Skeletal muscle cell (primary cell): ENCODE measurements at regions not wholly inside any gene's neighbourhood (a gene's known extent, or its start where the extent isn't known, plus 50 kb on each side); places are given as distances from the start of the nearest gene placed in this dataset.

Experiments used
- DNase-seq: peaks from one replicate; pipeline ENCODE4 v3.0.0-alpha.2; 2010; ENCODE audit warnings: low read depth
- H3K4me3 ChIP-seq: 2 replicates; pipeline ENCODE4 v1.5.1; 2011; ENCODE audit warnings: low read depth, mild to moderate bottlenecking, control low read depth, low read length, moderate library complexity

DNA sequence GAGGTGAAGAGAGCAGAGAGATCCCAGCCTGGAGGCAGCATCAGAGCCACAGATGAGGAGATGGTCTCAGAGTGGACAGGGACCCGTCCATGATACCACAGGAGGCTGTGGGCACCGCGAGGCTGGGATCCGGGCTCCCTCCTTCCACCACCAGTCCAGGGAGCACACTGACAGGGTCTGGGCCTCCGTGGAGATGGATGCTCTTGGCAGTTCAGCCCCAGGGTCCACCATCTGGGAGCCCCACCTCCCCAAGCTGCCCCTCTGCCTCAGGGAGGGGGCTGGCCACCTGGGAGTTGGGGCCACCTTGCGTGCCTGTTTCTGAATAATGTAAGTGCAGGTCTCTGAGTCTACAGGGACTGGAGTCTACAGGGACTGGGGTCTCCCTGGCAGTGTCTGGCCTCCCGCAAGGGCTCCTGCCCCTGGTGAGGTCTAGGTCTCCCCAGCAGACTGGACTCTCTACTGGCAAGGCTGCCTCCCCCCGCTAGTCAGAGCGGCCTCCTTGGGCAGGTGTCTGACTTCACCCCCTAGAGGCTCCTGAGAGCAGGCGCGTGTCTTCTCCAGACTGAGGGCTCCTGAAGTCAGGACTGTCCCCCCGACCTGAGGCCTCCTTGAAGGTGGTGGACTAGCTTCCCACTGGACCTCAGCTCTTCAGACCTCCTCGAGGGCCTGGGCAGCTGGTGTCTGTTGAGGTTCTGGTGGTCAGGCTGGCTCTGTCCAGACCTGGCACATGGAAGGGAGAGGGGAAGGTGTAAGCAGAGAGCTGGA is 218.5 kb downstream of the PTPRU start:
- H3K4me3 ChIP-seq: no peak overlapping the region
- no peak for DNase-seq

DNA sequence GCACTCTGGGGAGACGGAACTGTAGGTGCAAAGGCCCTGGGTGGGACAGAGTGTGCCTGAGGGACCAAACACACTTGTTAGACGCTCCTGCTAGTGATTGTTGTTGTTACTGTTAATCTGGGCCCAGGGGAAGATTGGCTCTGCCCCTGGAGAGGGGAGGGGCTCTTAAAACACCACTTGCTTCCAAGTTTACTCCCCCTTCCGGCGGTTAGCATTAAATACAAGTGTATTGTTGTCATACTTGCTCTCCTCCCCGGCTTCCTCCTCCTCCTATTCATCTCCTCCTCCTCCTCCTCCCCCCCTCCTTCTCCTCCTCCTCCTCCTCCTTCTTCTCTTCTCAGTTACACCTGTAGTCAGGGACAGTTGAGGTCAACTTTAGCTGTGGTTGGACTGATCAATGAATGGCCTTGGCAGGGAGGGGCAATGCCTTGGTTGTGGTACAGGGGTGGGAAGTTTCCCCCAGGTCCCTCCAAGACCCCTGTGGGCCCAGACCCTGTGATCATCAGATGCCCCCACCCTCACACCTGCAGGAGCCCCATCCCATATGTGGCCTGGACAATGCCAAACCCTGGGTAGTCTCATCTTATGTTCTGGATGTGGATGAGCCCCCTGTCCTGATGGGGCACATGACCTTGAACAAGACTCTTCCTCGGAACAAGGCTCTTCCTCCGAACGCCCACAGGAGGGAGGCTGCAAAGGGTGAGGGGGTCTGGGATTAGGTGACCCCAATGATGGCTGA is 217.3 kb downstream of the PTPRU start:
- DNase-seq: no peak
- H3K4me3 ChIP-seq: no peak overlapping the region

DNA sequence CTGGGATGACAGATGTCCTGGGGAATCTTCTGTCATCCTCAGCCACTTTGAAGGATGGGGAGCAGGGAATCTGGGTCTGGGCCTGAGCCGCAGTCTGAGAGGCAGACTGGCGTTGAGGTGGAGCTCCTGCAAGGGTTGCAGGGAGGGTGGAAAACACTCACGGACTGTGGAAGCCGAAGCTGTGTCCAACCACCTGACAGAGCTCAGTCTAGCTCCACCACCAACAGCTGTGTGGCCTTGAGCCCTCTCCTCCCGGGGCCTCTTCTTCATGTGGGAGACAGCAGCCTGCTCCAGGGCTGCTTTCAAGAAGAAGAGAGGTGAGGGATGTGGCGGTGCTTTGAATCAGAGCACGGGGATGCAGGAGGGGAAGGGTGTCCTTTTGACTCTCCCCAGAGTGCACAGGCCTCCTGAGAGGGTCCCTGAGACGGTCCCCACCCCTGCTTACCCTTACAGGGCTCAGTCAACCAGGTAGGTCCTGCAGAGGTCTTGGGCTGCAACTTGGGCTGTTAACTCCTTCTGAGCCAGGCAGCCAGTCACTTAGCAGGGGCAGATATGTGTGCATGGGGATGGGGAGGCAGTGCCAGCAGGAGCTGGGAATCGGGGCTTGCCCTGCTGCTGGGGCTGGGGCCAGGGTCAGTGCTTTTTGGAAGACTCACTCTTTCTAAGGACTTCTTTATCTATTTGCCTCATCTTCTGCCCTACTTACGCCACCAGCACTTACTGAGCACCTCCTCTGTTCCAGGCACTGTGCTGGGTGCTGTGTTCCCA is 216.3 kb downstream of the PTPRU start:
- no peak for DNase-seq
- no peak overlapping the region for H3K4me3 ChIP-seq

DNA sequence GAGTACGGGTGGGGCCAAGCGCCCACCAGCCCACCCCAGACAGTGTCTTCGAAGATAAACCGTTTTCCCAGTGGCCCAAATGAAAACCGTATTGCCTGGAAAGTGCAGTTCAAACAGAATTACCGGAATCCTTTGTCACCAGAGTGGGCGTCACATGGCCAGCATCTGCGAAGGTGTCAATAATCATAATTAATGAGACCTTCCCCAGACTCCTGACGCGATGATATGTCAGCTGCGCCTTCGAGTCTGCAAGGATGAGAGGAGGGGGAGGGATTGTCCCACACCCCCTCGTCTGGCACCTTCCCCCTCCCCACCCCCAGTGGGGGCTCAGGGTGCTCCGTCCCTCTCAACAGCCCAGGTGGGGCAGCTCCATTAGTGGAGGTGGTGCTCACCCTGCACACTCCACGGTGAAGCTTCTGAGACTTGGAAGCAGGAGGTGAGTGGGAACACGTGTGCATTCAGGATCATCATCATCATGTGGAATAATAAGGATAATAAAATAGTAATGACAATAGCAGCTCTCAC is 215.1 kb downstream of the PTPRU start:
- no peak overlapping the region for H3K4me3 ChIP-seq
- no peak for DNase-seq

DNA sequence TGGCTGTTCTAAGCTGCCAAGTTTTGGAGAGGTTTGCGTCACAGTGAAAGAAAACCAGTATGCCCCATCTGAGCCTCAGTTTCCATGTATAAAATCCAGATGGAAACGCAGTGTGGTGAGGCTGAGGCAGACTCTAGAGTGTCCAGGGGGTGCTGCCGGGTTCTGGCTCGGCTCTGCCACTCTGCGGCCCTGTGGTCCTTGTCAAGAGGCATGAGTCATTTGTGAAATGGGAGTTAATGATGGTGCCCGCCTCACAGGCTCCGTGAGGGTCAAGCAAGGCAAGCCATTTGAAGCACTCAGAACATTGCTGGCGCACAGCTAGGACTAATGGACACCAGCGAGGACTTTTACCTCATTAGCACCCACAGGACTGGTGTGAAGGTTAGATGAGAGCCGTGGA is 214.3 kb downstream of the PTPRU start:
- no peak for DNase-seq

DNA sequence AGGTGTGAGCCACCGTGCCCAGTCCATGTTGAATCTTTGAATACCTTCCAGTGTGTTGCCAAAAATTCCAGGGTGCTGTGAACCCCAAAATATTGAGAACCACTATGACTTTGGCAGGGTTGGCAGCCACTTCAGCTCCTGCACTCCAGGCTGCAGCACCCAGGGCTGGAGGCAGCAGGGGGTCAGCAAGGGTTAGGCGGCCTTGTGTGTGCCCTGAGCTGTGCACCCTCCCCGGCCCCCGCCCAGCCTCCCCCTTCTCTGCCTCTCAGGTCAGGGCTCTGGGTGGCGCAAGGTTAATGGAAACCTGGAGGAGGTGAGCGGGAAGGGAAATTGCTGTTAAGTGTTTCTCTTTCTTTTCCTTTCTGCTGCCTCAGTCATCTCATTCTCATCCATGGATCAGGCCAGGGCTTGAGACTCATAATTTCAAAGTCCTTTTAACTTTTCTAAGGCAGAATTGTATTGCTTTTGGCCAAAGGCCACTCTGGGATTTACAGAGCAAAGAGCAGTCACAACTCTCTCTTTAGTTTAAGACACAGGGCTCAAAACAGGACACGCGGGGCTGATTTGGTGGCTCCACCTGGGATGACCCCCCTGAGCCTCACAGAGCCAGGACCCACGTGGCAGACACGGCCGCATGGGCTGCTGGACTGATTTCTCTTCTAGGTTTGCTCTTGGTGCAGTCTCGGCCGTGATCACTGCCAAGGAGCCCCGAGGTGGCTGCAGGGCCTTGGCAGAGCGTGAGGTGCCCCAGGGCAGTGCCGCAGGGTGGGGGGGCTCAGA is 212.3 kb downstream of the PTPRU start:
- no peak overlapping the region for H3K4me3 ChIP-seq
- DNase-seq: no peak

More for the DNA sequence above, 214.3 kb downstream of the PTPRU start:
- H3K4me3 ChIP-seq: no peak overlapping the region

DNA sequence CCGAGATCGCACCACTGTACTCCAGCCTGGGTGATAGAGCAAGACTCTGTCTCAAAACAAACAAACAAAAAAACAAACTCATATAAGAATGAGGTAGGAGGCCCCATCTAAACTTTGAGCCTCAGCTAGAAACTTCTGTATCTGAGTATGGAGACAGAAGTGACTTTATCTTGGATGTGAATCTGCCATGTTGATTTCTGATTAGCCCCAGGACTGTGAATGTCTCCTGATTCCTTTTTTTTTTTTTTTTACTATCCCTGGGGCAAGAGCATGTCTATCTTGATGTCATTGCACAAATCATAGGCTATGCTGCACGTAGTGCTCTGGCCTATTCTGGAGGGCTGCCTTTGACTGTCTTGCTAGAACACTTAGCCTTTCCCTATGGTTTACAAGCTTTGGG is 211.0 kb downstream of the PTPRU start:
- no peak for DNase-seq

DNA sequence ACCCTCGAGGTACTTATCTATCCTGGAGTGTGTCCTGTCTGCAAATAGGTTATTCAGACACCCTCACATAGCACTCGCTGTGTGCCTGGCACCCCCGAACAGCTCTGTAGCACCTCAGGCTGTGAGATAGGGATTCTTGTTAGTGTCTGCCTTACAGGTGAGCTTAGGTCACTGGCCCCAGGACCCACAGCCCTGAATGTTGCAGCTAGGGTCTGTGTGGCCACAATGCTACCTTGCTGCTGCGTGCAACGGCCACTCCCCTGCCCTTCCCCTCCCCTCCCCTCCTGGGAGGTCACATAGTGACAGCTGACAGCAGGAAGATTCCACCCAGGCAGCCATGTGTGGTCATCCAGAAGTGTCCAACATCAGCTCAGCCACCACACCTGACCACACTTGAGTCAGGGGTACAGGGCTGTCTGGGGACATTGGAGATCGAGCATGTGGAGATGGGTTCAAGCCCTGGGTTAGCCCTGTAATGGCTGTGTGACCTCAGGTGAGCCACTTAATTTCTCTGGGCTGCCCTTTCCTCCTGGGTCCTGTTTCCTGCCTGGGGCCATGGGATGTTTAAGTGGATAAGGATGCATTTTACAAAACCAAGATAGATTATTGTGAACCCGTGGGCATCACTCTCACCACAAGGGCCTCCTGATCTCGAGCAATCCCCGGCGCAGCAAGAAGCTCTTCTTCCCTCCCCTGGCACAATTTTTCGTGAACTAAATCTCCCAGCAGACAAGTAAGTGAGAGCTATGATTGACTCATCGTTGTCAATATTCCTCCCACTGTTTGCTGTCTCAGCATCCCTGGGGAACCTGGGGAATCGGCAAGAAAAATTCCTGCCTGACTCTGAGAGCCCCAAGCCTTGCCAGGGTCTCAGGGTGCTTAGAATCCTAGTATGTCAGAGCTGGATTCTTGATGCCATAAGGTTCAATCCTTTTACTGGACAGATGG is 208.7 kb downstream of the PTPRU start:
- H3K4me3 ChIP-seq: no peak overlapping the region
- DNase-seq: peak; percentile 14

More for the DNA sequence above, 211.0 kb downstream of the PTPRU start:
- H3K4me3 ChIP-seq: no peak overlapping the region

DNA sequence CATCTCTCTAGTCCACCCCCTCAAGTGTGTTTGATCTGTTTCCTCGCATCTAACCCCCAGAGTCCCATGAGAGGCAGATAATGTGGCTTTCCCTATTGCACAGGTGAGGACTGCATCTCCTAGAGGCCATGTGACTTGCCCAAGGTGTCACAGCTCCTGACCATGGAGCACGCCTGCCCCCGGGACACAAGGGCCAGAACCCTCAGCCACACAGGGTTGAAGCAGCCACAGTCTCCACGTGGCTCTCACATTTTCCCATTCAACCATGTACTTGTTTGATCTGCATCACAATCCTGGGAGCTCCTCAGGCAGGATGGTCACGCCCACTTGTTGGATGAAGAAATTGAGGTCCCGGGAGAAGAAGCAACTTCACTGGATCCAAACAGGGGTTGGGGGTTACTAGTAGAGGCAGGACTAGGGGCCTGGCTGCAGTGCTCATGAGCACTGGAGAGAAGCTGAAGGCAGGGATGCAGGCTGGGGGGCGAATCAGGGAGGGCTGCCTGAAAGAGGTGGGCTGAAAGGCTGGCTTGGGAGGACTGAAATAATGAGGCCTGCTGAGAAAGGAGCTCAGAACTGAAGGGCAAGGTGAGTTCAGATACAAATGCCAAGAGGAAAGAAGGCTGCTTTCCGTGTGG is 207.9 kb downstream of the PTPRU start:
- H3K4me3 ChIP-seq: no peak overlapping the region
- no peak for DNase-seq

DNA sequence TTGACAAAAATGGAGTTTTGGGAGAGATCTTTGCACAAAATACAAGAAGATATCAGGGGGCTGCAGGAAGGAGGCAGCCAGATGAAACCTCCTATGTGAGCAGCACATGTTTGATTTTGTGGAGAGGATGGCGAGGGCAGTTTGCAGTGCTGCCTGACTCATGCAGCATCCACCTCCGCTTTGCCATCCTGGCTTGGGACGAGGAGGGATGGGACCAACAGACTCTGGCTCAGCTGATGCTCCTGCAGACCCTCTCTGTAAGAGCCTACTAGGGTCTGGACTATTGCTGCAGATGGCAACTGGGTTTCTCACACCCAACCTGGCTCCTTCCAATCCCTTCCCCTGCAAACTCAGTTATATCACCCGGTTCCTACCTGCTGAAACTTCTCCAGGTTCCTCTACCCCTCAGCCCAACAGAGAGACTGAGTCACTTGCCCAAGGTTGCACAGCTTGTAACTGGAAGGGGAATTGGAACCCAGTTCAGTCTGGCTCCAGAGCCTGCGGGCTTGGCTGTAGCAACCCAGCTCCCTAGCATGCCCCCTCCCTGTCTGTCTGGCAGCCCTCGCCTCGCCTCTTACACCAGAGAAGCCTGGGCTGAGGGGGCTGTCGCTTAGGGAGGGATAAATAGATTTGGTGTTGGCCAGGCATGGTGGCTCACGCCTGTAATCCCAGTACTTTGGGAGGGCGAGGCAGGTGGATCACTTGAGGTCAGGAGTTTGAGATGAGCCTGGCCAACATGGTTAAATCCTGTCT is 205.8 kb downstream of the PTPRU start:
- no peak overlapping the region for H3K4me3 ChIP-seq
- no peak for DNase-seq

DNA sequence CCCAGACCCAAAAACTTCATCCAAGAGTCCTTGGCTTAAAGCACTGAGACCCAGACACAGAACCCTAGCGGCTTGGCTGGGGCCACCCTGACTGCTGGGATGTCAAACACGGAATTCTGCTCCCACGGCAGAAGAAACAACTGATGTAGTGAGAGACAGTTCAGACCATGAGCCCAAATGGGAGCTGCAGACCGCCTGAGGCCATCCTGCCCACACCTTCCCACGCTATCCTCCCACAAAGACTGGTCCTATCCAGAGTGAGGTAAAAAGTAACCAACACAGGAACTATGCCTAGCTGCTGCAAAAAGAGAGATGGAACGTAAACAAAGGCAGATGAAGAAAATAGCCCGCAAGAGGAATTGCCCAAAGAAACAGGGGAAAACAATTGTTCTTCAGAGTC is 203.3 kb downstream of the PTPRU start:
- no peak for DNase-seq
- H3K4me3 ChIP-seq: no peak overlapping the region

DNA sequence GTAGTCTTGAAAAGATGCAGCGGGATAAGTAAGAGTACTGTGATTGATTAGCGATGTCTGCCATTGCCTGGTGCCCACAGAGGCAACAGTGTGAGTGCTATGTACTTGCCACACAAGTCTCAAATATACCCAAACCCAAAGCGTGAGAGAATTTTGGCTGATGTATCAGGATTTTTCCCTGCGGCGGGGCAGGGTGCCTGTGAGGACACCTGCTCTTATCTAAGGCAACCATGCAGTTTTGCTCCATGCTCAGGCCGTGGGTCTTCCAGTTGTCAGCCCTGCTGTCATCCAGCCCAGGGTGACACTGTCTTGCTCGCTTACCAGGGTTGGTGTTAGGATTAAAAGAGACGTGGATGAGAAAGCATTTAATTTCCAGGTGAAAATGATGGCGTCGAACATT is 202.7 kb downstream of the PTPRU start:
- H3K4me3 ChIP-seq: no peak overlapping the region
- no peak for DNase-seq

DNA sequence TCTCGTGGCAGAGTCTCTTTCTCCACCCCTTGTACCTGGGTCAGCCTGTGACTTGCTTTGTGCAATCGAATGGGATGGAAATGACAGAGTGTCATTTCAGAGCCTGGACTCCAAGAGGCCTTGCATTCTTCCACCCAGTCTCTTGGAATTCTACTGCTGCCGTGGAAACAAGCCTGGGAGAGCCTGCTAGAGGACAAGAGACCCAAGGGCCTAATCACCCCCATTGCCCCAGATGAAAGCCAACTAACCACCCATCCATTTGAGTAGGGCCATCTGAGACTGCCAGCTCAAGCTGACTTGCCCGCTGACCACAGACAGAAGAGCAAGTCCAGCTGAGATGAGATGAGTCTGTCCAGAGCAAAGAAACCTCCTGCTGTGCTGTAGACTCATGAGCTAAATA is 201.6 kb downstream of the PTPRU start:
- no peak overlapping the region for H3K4me3 ChIP-seq
- DNase-seq: no peak

DNA sequence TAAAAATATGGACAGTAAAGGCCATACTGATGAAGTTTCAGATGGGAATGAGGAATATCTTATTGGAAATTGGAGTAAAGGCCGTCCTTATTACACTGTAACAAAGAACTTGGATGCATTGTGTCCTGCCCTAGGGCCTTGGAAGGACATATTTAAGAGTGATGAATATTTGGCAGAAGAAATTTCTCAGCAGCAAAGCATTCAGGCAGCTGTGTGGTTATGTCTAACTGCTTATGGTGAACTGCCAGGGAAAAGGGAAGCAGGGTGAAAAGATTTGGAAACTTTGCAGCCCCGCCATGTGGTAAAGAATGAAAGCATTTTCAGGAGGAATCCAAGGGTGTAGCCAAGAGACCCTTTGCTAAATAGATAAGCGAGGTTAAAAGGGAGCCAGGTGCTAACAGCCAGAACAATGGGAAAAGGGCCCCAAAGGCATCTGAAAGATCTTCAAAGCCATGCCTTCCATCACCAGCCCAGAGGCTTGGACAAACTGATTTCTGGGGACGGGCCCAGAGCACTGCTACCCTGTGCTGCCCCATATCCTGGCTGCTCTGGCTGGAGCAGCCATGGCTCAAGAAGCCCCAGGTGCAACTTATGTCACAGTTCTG is 200.0 kb downstream of the PTPRU start:
- no peak overlapping the region for H3K4me3 ChIP-seq
- no peak for DNase-seq

DNA sequence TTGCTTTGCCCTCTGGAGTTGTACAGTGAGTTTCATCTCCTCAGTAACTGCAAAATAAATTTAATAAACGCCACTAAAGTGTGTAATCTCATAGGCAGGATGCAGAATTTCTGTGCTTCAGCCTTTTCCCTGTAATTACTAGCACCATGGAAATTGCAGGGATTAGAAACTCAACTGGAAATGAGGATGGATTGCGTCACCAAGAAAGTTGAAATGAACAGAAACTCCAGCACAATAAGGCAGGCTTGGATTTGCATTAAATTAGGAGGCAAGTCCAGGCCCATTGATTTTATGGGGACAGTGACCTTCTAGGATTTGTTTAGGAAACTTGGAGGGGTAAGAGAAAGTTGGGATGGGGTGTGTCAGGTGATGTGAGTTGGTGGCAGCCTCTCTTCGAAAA is 197.5 kb downstream of the PTPRU start:
- no peak for DNase-seq
- H3K4me3 ChIP-seq: no peak overlapping the region

DNA sequence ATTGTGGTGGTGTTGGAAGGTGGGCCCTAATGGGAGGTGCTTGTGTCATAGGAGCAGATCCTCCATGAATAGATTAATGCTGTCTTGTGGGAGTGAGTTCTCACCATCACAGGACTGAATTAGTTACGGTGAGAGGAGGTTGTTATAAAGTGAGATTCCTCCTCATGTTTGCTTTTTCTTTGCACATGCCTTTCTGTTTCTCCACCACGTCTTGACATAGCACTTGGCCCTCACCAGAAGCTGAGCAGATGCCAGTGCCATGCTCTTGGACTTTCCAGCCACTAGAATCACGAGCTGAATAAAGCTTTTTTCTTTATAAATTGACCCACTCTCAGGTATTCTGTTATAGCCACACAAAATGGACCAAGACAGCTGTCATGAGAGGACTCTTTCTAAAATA is 194.8 kb downstream of the PTPRU start:
- H3K4me3 ChIP-seq: no peak overlapping the region
- DNase-seq: no peak

DNA sequence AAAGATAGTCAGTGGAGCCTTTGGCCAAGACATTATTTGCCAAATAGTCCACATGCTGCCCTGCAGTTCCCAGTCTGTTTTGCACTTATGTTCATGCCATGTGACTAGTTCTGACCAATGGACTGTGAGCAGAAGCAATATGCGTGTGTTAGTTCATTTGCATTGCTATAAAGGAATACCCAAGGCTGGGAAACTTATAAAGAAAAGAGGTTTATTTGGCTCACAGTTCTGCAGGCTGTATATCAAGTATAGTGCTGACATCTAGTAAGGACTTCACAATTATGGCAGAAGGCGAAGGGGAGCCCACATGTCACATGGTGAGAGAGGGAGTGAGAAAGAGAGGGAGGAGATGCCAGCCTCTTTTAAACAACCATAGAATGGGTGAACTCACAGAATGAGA is 193.3 kb downstream of the PTPRU start:
- H3K4me3 ChIP-seq: no peak overlapping the region

More for the DNA sequence above, 193.3 kb downstream of the PTPRU start:
- DNase-seq: no peak
